NCI-H1105 (cell line): ENCODE measurements at regions not wholly inside any gene's neighbourhood (a gene's known extent, or its start where the extent isn't known, plus 50 kb on each side); places are given as distances from the start of the nearest gene placed in this dataset.
"Not testable (repeated sequence)": the region's sequence is repeated elsewhere in the genome, so short reads cannot be mapped to it uniquely, and the experiment has no call there.

Source experiments
- DNase-seq: peaks from one replicate; lab custom pipeline; 2025; lab: John Stamatoyannopoulos, UW

- DNase-seq = no peak
Observed at GRCh38 chr12:124673801-124674617, 106.6 kb upstream of the NCOR2 start.

- DNase-seq = not testable (repeated sequence)
Observed at GRCh38 chr12:124669271-124669721, 101.9 kb upstream of the NCOR2 start.

- no peak for DNase-seq
Observed at GRCh38 chr12:124668602-124669001, 101.2 kb upstream of the NCOR2 start.

GRCh38 chr12:124667506-124668326 lies 100.3 kb upstream of the NCOR2 start:
- DNase-seq = no peak

GRCh38 chr12:124666722-124667259 lies 99.4 kb upstream of the NCOR2 start:
- DNase-seq = no peak

GRCh38 chr12:124665511-124665910 lies 98.1 kb upstream of the NCOR2 start:
- DNase-seq = no peak

GRCh38 chr12:124664395-124665111 lies 97.1 kb upstream of the NCOR2 start:
- DNase-seq = no peak

GRCh38 chr12:124663771-124664366 lies 96.5 kb upstream of the NCOR2 start:
- DNase-seq = no peak

- no peak for DNase-seq
Observed at GRCh38 chr12:124663206-124663605, 95.8 kb upstream of the NCOR2 start.

- no peak for DNase-seq
Observed at GRCh38 chr12:124661341-124661740, 93.9 kb upstream of the NCOR2 start.

GRCh38 chr12:124660851-124661250 lies 93.4 kb upstream of the NCOR2 start:
- peak; percentile 23 for DNase-seq

GRCh38 chr12:124658806-124659402 lies 91.5 kb upstream of the NCOR2 start:
- DNase-seq = no peak

- no peak for DNase-seq
Observed at GRCh38 chr12:124658302-124658701, 90.9 kb upstream of the NCOR2 start.

- no peak for DNase-seq
Observed at GRCh38 chr12:124656947-124657434, 89.6 kb upstream of the NCOR2 start.

- peak; percentile 41 for DNase-seq
Observed at GRCh38 chr12:124655698-124656516, 88.5 kb upstream of the NCOR2 start.

- no peak for DNase-seq
Observed at GRCh38 chr12:124655048-124655697, 87.8 kb upstream of the NCOR2 start.

- no peak for DNase-seq
Observed at GRCh38 chr12:124654666-124655047, 87.2 kb upstream of the NCOR2 start.

- no peak for DNase-seq
Observed at GRCh38 chr12:124653169-124653931, 85.9 kb upstream of the NCOR2 start.

- DNase-seq = no peak
Observed at GRCh38 chr12:124652661-124653060, 85.2 kb upstream of the NCOR2 start.
